ENCODE measurements at regions not wholly inside any gene's neighbourhood (a gene's known extent, or its start where the extent isn't known, plus 50 kb on each side); places are given as distances from the start of the nearest gene placed in this dataset.
"Not testable (repeated sequence)": the region's sequence is repeated elsewhere in the genome, so short reads cannot be mapped to it uniquely, and the experiment has no call there.

DNA sequence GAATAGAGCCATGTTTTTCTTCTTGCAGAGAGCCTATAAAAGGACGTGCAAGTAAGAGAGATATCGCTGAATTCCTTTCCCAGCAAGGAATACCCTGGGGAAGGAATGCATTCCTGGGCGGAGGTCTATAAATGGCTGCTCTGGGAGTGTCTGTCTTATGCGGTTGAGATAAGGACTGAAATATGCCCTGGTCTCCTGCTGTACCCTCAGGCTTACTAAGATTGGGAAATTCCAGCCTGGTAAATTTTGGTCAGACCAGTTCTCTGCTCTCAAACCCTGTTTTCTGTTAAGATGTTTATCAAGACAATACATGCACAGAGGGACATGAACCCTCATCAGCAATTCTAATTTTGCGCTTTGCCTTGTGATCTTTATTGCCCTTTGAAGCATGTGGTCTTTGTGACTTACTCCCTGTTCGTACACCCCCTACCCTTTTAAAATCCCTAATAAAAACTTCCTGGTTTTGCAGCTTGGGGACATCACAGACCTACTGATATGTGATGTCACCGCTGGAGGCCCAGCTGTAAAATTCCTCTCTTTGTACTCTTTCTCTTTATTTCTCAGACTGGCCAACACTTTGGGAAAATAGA, 191.2 kb upstream of the ZNF804A start:
- CTCF ChIA-PET; DNase-seq (ENCODE audit: low read depth, low spot score); POLR2A ChIA-PET; RAD21 ChIA-PET (ENCODE audit: low non-redundant PET in 1 of 2, low total read pairs in 2 of 2, uncharacterized antibody in 2 of 2, unreplicated experiment in 2 of 2); H3K27me3 ChIP-seq (ENCODE audit: insufficient read depth, low read length); BruUV-seq (replicated peaks); H3K79me2 ChIP-seq (ENCODE audit: insufficient read depth, low read length); H3K9me2 ChIP-seq (ENCODE audit: insufficient read depth); intact Hi-C loops (cut with micrococcal nuclease); ATAC-seq; H3K27ac ChIP-seq (ENCODE audit: low read depth, low read length); H4K20me1 ChIP-seq (ENCODE audit: insufficient read depth); H3K9ac ChIP-seq (ENCODE audit: low read length); H3K4me2 ChIP-seq (ENCODE audit: low read length); H3K36me3 ChIP-seq (ENCODE audit: control insufficient read depth in 1 of 2, insufficient read depth in 2 of 2, low read length in 2 of 2); H3K9me3 ChIP-seq (ENCODE audit: control insufficient read depth in 1 of 2, insufficient read depth in 1 of 2, low read depth in 1 of 2, low read length in 2 of 2); H3K4me3 ChIP-seq (replicated peaks in 1 of 2; ENCODE audit: low read depth in 1 of 2, low read length in 2 of 2); H2AFZ ChIP-seq (ENCODE audit: low read depth, low read length, poor library complexity, severe bottlenecking); H3K4me1 ChIP-seq (ENCODE audit: control insufficient read depth in 1 of 2, insufficient read depth in 2 of 2, low read length in 2 of 2): not testable (repeated sequence)

DNA sequence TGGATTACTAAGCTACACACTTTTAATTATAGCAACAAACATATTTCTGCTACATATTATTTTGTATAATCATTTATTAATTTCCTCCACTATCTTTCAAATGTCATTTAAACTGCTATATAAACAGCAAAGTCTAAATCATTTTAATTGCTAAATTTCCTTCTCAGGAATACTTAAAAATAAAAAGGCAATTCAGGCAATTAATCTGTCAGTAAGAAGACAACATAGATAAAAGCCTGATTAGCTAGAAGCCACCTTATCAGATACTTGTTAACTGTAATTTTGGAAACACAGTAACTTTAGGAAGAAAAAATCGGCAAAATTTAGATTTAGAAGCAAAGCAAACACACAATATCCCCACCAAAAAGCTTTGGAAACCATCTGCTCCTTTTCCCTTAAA, 188.2 kb upstream of the ZNF804A start:
- H3K9ac ChIP-seq (ENCODE audit: low read length), result no peak overlapping the region
- intact Hi-C loops (cut with micrococcal nuclease), result no loop called here
- no peak for TF ChIP-seq CBX3 (IDR thresholded peaks at IDR 0.05; ENCODE audit: low read depth)
- TF ChIP-seq TCF7L2 (IDR thresholded peaks at IDR 0.05; ENCODE audit: borderline replicate concordance, extremely low read depth, insufficient read depth, insufficient read length), result no peak
- TF ChIP-seq, protein P1, sequence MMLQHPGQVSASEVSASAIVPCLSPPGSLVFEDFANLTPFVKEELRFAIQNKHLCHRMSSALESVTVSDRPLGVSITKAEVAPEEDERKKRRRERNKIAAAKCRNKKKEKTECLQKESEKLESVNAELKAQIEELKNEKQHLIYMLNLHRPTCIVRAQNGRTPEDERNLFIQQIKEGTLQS (IDR thresholded peaks at IDR 0.05), result no peak
- no peak for TF ChIP-seq SP1 (IDR thresholded peaks at IDR 0.05; ENCODE audit: low read depth)
- TF ChIP-seq, protein P2, sequence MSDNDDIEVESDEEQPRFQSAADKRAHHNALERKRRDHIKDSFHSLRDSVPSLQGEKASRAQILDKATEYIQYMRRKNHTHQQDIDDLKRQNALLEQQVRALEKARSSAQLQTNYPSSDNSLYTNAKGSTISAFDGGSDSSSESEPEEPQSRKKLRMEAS (IDR thresholded peaks at IDR 0.05), result no peak
- TF ChIP-seq EZH2phosphoT487 (IDR thresholded peaks at IDR 0.05; ENCODE audit: borderline replicate concordance), result no peak
- TF ChIP-seq YY1 (IDR thresholded peaks at IDR 0.05; ENCODE audit: extremely low read depth, insufficient replicate concordance, low read depth, low read length), result no peak
- no peak for TF ChIP-seq EGR1 (IDR thresholded peaks at IDR 0.05; ENCODE audit: low read depth)
- TF ChIP-seq, protein P3, sequence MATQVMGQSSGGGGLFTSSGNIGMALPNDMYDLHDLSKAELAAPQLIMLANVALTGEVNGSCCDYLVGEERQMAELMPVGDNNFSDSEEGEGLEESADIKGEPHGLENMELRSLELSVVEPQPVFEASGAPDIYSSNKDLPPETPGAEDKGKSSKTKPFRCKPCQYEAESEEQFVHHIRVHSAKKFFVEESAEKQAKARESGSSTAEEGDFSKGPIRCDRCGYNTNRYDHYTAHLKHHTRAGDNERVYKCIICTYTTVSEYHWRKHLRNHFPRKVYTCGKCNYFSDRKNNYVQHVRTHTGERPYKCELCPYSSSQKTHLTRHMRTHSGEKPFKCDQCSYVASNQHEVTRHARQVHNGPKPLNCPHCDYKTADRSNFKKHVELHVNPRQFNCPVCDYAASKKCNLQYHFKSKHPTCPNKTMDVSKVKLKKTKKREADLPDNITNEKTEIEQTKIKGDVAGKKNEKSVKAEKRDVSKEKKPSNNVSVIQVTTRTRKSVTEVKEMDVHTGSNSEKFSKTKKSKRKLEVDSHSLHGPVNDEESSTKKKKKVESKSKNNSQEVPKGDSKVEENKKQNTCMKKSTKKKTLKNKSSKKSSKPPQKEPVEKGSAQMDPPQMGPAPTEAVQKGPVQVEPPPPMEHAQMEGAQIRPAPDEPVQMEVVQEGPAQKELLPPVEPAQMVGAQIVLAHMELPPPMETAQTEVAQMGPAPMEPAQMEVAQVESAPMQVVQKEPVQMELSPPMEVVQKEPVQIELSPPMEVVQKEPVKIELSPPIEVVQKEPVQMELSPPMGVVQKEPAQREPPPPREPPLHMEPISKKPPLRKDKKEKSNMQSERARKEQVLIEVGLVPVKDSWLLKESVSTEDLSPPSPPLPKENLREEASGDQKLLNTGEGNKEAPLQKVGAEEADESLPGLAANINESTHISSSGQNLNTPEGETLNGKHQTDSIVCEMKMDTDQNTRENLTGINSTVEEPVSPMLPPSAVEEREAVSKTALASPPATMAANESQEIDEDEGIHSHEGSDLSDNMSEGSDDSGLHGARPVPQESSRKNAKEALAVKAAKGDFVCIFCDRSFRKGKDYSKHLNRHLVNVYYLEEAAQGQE (IDR thresholded peaks at IDR 0.05; ENCODE audit: low read depth), result no peak
- H3K27ac ChIP-seq (ENCODE audit: low read depth, low read length), result no peak overlapping the region
- H3K4me1 ChIP-seq (ENCODE audit: control insufficient read depth in 1 of 2, insufficient read depth in 2 of 2, low read length in 2 of 2), result no peaks in the 10 kb centered on the region
- ChIA-PET POLR2A (no interaction called here), CTCF (no interaction called here), RAD21 (ENCODE audit: low non-redundant PET in 1 of 2, low total read pairs in 2 of 2, uncharacterized antibody in 2 of 2, unreplicated experiment in 2 of 2) (no interaction called here)
- H3K9me3 ChIP-seq (ENCODE audit: control insufficient read depth in 1 of 2, insufficient read depth in 1 of 2, low read depth in 1 of 2, low read length in 2 of 2), result no peaks in the 10 kb centered on the region
- no peak overlapping the region for H3K4me3 ChIP-seq (replicated peaks in 1 of 2; ENCODE audit: low read depth in 1 of 2, low read length in 2 of 2)
- no peaks in the 10 kb centered on the region for H3K36me3 ChIP-seq (ENCODE audit: control insufficient read depth in 1 of 2, insufficient read depth in 2 of 2, low read length in 2 of 2)
- H3K79me2 ChIP-seq (ENCODE audit: insufficient read depth, low read length), result no peaks in the 10 kb centered on the region
- ATAC-seq, result no peak
- no peak overlapping the region for H3K4me2 ChIP-seq (ENCODE audit: low read length)
- no peak for DNase-seq (ENCODE audit: low read depth, low spot score)
- no peak overlapping the region for H2AFZ ChIP-seq (ENCODE audit: low read depth, low read length, poor library complexity, severe bottlenecking)
- H4K20me1 ChIP-seq (ENCODE audit: insufficient read depth), result no peaks in the 10 kb centered on the region
- BruUV-seq (replicated peaks), result no TSS peak
- no peaks in the 10 kb centered on the region; the same call in 1 of the 2 replicates for H3K9me2 ChIP-seq (ENCODE audit: insufficient read depth)
- H3K27me3 ChIP-seq (ENCODE audit: insufficient read depth, low read length), result no peaks in the 10 kb centered on the region
